ENCODE measurements at regions not wholly inside any gene's neighbourhood (a gene's known extent, or its start where the extent isn't known, plus 50 kb on each side); places are given as distances from the start of the nearest gene placed in this dataset.
A peak's percentile ranks its signal among the peaks of the same experiment; 100 is the strongest.

- Histone ChIP-seq H3K27ac (ENCODE audit: low read depth in 2 of 2, low read length in 2 of 2) (no peak overlapping the region), H3K9ac (ENCODE audit: low read length in 3 of 3) (no peak overlapping the region), H3K36me3 (ENCODE audit: control insufficient read depth in 2 of 3, insufficient read depth in 3 of 3, low read length in 3 of 3) (no peaks in the 10 kb centered on the region), H3K4me3 (ENCODE audit: low read length in 3 of 3) (no peak overlapping the region), H3K27me3 (ENCODE audit: control insufficient read depth, insufficient read depth, low read length) (no peaks in the 10 kb centered on the region), H3K4me1 (ENCODE audit: control insufficient read depth in 2 of 3, insufficient read depth in 2 of 3, low read depth in 1 of 3, low read length in 3 of 3) (no peaks in the 10 kb centered on the region), H3K9me3 (ENCODE audit: control insufficient read depth in 2 of 3, insufficient read depth in 1 of 3, low read length in 3 of 3) (no peaks in the 10 kb centered on the region)
- TF ChIP-seq CTCF (IDR thresholded peaks at IDR 0.05; ENCODE audit: borderline replicate concordance, extremely low read depth, insufficient read depth), result no peak
- DNase-seq, result no peak
- no peak for FAIRE-seq
- intact Hi-C loops (cut with DNase I), result no loop called here
Measured at GRCh38 chr13:54768214-54768613, 1739.6 kb downstream of the OLFM4 start.

GRCh38 chr13:54775501-54776191, 1747.0 kb downstream of the OLFM4 start:
- H3K4me1 ChIP-seq (ENCODE audit: control insufficient read depth in 2 of 3, insufficient read depth in 2 of 3, low read depth in 1 of 3, low read length in 3 of 3), result no peaks in the 10 kb centered on the region
- H3K9ac ChIP-seq (ENCODE audit: low read length in 3 of 3), result no peak overlapping the region
- H3K36me3 ChIP-seq (ENCODE audit: control insufficient read depth in 2 of 3, insufficient read depth in 3 of 3, low read length in 3 of 3), result no peaks in the 10 kb centered on the region
- intact Hi-C loops (cut with DNase I), result no loop called here
- H3K27ac ChIP-seq (ENCODE audit: low read depth in 2 of 2, low read length in 2 of 2), result no peak overlapping the region
- H3K27me3 ChIP-seq (ENCODE audit: control insufficient read depth, insufficient read depth, low read length), result no peaks in the 10 kb centered on the region
- H3K9me3 ChIP-seq (ENCODE audit: control insufficient read depth in 2 of 3, insufficient read depth in 1 of 3, low read length in 3 of 3), result peaks cover 0 to 3% (median 0%) of the 10 kb centered on the region in 3 donors
- no peak for TF ChIP-seq CTCF (IDR thresholded peaks at IDR 0.05; ENCODE audit: borderline replicate concordance, extremely low read depth, insufficient read depth)
- FAIRE-seq (no peak), DNase-seq (no peak)
- H3K4me3 ChIP-seq (ENCODE audit: low read length in 3 of 3), result no peak overlapping the region

GRCh38 chr13:54787754-54788153, 1759.1 kb downstream of the OLFM4 start:
- Histone ChIP-seq H3K9ac (ENCODE audit: low read length in 3 of 3) (no peak overlapping the region), H3K4me3 (ENCODE audit: low read length in 3 of 3) (no peak overlapping the region), H3K27me3 (ENCODE audit: control insufficient read depth, insufficient read depth, low read length) (no peaks in the 10 kb centered on the region), H3K27ac (ENCODE audit: low read depth in 2 of 2, low read length in 2 of 2) (no peak overlapping the region), H3K9me3 (ENCODE audit: control insufficient read depth in 2 of 3, insufficient read depth in 1 of 3, low read length in 3 of 3) (peaks cover 0 to 4% (median 0%) of the 10 kb centered on the region in 3 donors), H3K4me1 (ENCODE audit: control insufficient read depth in 2 of 3, insufficient read depth in 2 of 3, low read depth in 1 of 3, low read length in 3 of 3) (no peaks in the 10 kb centered on the region), H3K36me3 (ENCODE audit: control insufficient read depth in 2 of 3, insufficient read depth in 3 of 3, low read length in 3 of 3) (no peaks in the 10 kb centered on the region)
- TF ChIP-seq CTCF (IDR thresholded peaks at IDR 0.05; ENCODE audit: borderline replicate concordance, extremely low read depth, insufficient read depth), result no peak
- intact Hi-C loops (cut with DNase I), result no loop called here
- no peak for FAIRE-seq
- peak in 1 of 5 donors; percentile 65 for DNase-seq

All from kidney (tissue), 13 donors.